ENCODE measurements at regions not wholly inside any gene's neighbourhood (a gene's known extent, or its start where the extent isn't known, plus 50 kb on each side); places are given as distances from the start of the nearest gene placed in this dataset.

DNA sequence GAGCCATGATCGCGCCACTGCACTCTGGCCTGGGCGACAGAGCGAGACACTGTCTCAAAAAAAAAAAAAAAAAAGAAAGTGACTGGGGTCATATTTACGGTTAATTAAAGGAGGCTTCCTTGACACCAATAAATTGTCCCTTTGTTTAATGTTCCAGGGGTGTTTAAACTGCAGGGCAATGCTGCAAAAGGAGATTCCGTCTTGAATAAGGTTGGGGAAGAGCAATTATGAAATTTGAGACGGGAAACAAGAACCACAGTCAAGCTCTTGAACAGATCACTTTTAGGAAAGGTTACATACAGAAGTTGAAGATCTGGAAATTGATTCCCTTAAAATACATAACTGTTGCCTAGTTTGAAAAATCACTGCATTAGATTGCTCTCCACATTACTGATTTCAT lies 292.9 kb downstream of the DAD1 start:
- no peak for TF ChIP-seq ZNF8 (CRISPR knock-in tag; IDR thresholded peaks at IDR 0.05)
- no peak for TF ChIP-seq ARNTL (CRISPR knock-in tag; IDR thresholded peaks at IDR 0.05; ENCODE audit: borderline replicate concordance, low read depth)
- TF ChIP-seq, protein P1, sequence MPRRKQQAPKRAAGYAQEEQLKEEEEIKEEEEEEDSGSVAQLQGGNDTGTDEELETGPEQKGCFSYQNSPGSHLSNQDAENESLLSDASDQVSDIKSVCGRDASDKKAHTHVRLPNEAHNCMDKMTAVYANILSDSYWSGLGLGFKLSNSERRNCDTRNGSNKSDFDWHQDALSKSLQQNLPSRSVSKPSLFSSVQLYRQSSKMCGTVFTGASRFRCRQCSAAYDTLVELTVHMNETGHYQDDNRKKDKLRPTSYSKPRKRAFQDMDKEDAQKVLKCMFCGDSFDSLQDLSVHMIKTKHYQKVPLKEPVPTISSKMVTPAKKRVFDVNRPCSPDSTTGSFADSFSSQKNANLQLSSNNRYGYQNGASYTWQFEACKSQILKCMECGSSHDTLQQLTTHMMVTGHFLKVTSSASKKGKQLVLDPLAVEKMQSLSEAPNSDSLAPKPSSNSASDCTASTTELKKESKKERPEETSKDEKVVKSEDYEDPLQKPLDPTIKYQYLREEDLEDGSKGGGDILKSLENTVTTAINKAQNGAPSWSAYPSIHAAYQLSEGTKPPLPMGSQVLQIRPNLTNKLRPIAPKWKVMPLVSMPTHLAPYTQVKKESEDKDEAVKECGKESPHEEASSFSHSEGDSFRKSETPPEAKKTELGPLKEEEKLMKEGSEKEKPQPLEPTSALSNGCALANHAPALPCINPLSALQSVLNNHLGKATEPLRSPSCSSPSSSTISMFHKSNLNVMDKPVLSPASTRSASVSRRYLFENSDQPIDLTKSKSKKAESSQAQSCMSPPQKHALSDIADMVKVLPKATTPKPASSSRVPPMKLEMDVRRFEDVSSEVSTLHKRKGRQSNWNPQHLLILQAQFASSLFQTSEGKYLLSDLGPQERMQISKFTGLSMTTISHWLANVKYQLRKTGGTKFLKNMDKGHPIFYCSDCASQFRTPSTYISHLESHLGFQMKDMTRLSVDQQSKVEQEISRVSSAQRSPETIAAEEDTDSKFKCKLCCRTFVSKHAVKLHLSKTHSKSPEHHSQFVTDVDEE (CRISPR knock-in tag; IDR thresholded peaks at IDR 0.05) = no peak
- TF ChIP-seq, protein P2, sequence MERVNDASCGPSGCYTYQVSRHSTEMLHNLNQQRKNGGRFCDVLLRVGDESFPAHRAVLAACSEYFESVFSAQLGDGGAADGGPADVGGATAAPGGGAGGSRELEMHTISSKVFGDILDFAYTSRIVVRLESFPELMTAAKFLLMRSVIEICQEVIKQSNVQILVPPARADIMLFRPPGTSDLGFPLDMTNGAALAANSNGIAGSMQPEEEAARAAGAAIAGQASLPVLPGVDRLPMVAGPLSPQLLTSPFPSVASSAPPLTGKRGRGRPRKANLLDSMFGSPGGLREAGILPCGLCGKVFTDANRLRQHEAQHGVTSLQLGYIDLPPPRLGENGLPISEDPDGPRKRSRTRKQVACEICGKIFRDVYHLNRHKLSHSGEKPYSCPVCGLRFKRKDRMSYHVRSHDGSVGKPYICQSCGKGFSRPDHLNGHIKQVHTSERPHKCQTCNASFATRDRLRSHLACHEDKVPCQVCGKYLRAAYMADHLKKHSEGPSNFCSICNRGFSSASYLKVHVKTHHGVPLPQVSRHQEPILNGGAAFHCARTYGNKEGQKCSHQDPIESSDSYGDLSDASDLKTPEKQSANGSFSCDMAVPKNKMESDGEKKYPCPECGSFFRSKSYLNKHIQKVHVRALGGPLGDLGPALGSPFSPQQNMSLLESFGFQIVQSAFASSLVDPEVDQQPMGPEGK (CRISPR knock-in tag; IDR thresholded peaks at IDR 0.05; ENCODE audit: borderline replicate concordance) = no peak
- no peak for TF ChIP-seq RARB (CRISPR knock-in tag; IDR thresholded peaks at IDR 0.05)
- no peak for TF ChIP-seq ZC3H10 (CRISPR knock-in tag; IDR thresholded peaks at IDR 0.05)
- TF ChIP-seq TCF4 (CRISPR knock-in tag; IDR thresholded peaks at IDR 0.05; ENCODE audit: borderline replicate concordance) = no peak
- no peak for TF ChIP-seq SNAI2 (CRISPR knock-in tag; IDR thresholded peaks at IDR 0.05)
- TF ChIP-seq BACH2 (CRISPR knock-in tag; IDR thresholded peaks at IDR 0.05; ENCODE audit: borderline replicate concordance) = no peak
